Liver (tissue), 8 donors: ENCODE measurements at regions not wholly inside any gene's neighbourhood (a gene's known extent, or its start where the extent isn't known, plus 50 kb on each side); places are given as distances from the start of the nearest gene placed in this dataset.

Experiments
- DNase-seq: peaks from one replicate; pipeline ENCODE4 v3.0.0-alpha.2; 2017; ENCODE audit warnings: low spot score
- H3K27ac ChIP-seq, 2 donors: one replicate each; pipeline ENCODE4 v1.7.0; 2013; ENCODE audit warnings: inconsistent platforms in 2 of 2, low read length in 2 of 2, control low read depth in 1 of 2, low read depth in 1 of 2, mild to moderate bottlenecking in 1 of 2
- H3K27me3 ChIP-seq, 4 donors: one replicate each; pipeline versions ENCODE4 v1.6.1 to v1.7.0; 2013; ENCODE audit warnings: low read length in 3 of 4, inconsistent platforms in 1 of 4, mild to moderate bottlenecking in 1 of 4, moderate library complexity in 1 of 4; ENCODE audit not compliant: control insufficient read depth in 4 of 4, insufficient read depth in 4 of 4
- H3K36me3 ChIP-seq, 4 donors: one replicate each; pipeline versions ENCODE4 v1.6.1 to v1.7.0; 2013; ENCODE audit warnings: low read length in 3 of 4, mild to moderate bottlenecking in 3 of 4, low read depth in 1 of 4, moderate library complexity in 1 of 4; ENCODE audit not compliant: control insufficient read depth in 4 of 4, insufficient read depth in 3 of 4
- H3K4me1 ChIP-seq, 4 donors: one replicate each; pipeline versions ENCODE4 v1.6.1 to v1.7.0; 2013; ENCODE audit warnings: low read length in 3 of 4, mild to moderate bottlenecking in 3 of 4, moderate library complexity in 1 of 4; ENCODE audit not compliant: control insufficient read depth in 4 of 4, insufficient read depth in 4 of 4
- H3K4me3 ChIP-seq, 3 donors: one replicate each; pipeline versions ENCODE4 v1.6.1 to v1.7.0; 2013; ENCODE audit warnings: low read length in 3 of 3, control low read depth in 1 of 3, low read depth in 1 of 3, mild to moderate bottlenecking in 1 of 3
- H3K9ac ChIP-seq, 2 donors: one replicate each; pipeline ENCODE4 v1.7.0; 2013; ENCODE audit warnings: low read length in 2 of 2, mild to moderate bottlenecking in 2 of 2, moderate library complexity in 2 of 2, control low read depth in 1 of 2, low read depth in 1 of 2
- H3K9me3 ChIP-seq, 4 donors: one replicate each; pipeline versions ENCODE4 v1.6.1 to v1.7.0; 2013; ENCODE audit warnings: low read length in 3 of 4; ENCODE audit not compliant: control insufficient read depth in 4 of 4
- EGR1 ChIP-seq, 2 donors: IDR thresholded peaks; 2 replicates each; pipeline ENCODE4 v1.6.1; 2016 to 2018; ENCODE audit warnings: antibody characterized with exemption in 2 of 2, low read depth in 2 of 2
- FOXA1 ChIP-seq: IDR thresholded peaks from 2 replicates; pipeline ENCODE4 v1.6.1; 2016; ENCODE audit warnings: antibody characterized with exemption
- FOXA2 ChIP-seq: IDR thresholded peaks from 2 replicates; pipeline ENCODE4 v1.6.1; 2016; ENCODE audit warnings: antibody characterized with exemption
- GABPA ChIP-seq, 2 donors: IDR thresholded peaks in 1 of 2; conservative IDR thresholded peaks in 1 of 2; 2 replicates each; pipeline ENCODE4 v1.6.1; 2016; ENCODE audit warnings: antibody characterized with exemption in 2 of 2, mild to moderate bottlenecking in 1 of 2, moderate library complexity in 1 of 2
- HNF4A ChIP-seq, 2 donors: conservative IDR thresholded peaks; 2 replicates each; pipeline ENCODE4 v1.6.1; 2016; ENCODE audit warnings: antibody characterized with exemption in 2 of 2, mild to moderate bottlenecking in 2 of 2
- HNF4G ChIP-seq: IDR thresholded peaks from 2 replicates; pipeline ENCODE4 v1.6.1; 2016; ENCODE audit warnings: antibody characterized with exemption
- JUND ChIP-seq, 2 donors: IDR thresholded peaks; 2 replicates each; pipeline ENCODE4 v1.6.1; 2016; ENCODE audit warnings: antibody characterized with exemption in 2 of 2
- MAX ChIP-seq: IDR thresholded peaks from 2 replicates; pipeline ENCODE4 v1.6.1; 2016; ENCODE audit warnings: antibody characterized with exemption
- NR2F2 ChIP-seq: IDR thresholded peaks from 2 replicates; pipeline ENCODE4 v1.6.1; 2016; ENCODE audit warnings: antibody characterized with exemption
- RAD21 ChIP-seq, 2 donors: IDR thresholded peaks; 2 replicates each; pipeline ENCODE4 v1.6.1; 2016; ENCODE audit warnings: antibody characterized with exemption in 2 of 2, mild to moderate bottlenecking in 2 of 2
- RXRA ChIP-seq, 2 donors: IDR thresholded peaks; 2 replicates each; pipeline ENCODE4 v1.6.1; 2017 to 2018; ENCODE audit warnings: antibody characterized with exemption in 2 of 2, mild to moderate bottlenecking in 1 of 2
- SP1 ChIP-seq: IDR thresholded peaks from 2 replicates; pipeline ENCODE4 v1.6.1; 2018; ENCODE audit warnings: antibody characterized with exemption, mild to moderate bottlenecking
- TAF1 ChIP-seq: conservative IDR thresholded peaks from 2 replicates; pipeline ENCODE4 v1.6.1; 2016; ENCODE audit warnings: antibody characterized with exemption, mild to moderate bottlenecking
- YY1 ChIP-seq: IDR thresholded peaks from 2 replicates; pipeline ENCODE4 v1.6.1; 2016; ENCODE audit warnings: antibody characterized with exemption, mild to moderate bottlenecking
- WGBS: extraction: QIAGEN DNeasy Blood & Tissue Kit; methylation state at CpG from one replicate; pipeline ENCODE4 v1.1.7; 2013; 5-methylcytosine and 5-hydroxymethylcytosine counted together
- TF ChIP-seq, protein P1 (sequence below): IDR thresholded peaks from 2 replicates; pipeline ENCODE4 v1.6.1; 2016; ENCODE audit warnings: antibody characterized with exemption, mild to moderate bottlenecking
- TF ChIP-seq, protein P2 (sequence below): fragments of 150-350 bp; IDR thresholded peaks from 2 replicates; pipeline ENCODE4 v1.5.1; 2017; ENCODE audit warnings: improper control_type of control experiment, low read depth, low read length; ENCODE audit not compliant: missing input control
- TF ChIP-seq, protein P3 (sequence below): IDR thresholded peaks from 2 replicates; pipeline ENCODE4 v1.6.1; 2016; ENCODE audit warnings: antibody characterized with exemption
- TF ChIP-seq, protein P4 (sequence below): IDR thresholded peaks from 2 replicates; pipeline ENCODE4 v1.6.1; 2016; ENCODE audit warnings: antibody characterized with exemption
- donor health status: healthy.
- donor health status: healthy.
- donor health status: healthy.
- donor health status: healthy.
- donor health status: healthy.

DNA sequence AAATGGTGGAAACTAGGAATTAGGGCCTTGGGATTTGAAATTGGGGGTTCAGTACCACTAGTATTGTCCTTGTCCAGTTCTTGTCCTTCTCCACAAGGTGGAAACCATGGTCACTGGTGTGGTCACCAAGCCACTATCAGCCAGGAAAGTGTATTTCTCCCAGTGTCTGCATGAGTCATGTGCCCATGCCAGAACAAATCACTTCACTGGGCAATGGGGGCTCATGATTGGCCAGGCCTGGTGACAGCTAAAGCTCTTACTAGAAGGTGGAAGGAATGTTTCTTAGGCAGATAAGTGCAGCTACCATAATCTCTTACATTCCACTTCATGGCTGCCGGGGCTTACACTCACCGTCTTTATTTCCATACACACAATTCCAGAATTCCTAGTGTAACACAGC is 124.8 kb upstream of the TACR1 start:
- H3K9me3 ChIP-seq: no peaks in the 10 kb centered on the region
- WGBS: 96% methylated on average over 2 of the region's 2 CpGs

DNA sequence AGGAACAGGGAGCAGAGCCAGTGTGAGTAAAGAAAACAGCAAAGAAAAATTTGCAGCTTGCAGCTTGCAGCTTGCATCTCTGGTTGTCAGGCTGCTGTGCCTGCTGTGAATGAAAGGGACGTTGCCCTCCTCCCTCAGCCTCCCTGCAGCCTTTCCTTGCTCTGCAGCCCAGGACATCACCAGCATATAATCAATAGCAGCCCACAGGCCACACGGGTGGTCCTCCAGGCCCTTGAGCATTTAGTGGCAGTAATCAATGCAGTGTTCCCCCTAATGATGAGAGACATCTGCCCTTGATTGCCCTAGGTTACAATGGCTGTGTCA is 122.2 kb upstream of the TACR1 start:
- Histone ChIP-seq H3K27ac (no peak overlapping the region), H3K36me3 (no peaks in the 10 kb centered on the region), H3K4me3 (no peak overlapping the region), H3K4me1 (no peaks in the 10 kb centered on the region), H3K9me3 (no peaks in the 10 kb centered on the region), H3K9ac (no peak overlapping the region), H3K27me3 (peaks cover 0 to 3% (median 0%) of the 10 kb centered on the region in 4 donors)
- no peak for DNase-seq
- WGBS: 37% methylated on average over 2 of the region's 2 CpGs
- TF ChIP-seq FOXA2: no peak
- no peak for TF ChIP-seq RAD21 (IDR thresholded peaks at IDR 0.05)
- TF ChIP-seq, protein P1, sequence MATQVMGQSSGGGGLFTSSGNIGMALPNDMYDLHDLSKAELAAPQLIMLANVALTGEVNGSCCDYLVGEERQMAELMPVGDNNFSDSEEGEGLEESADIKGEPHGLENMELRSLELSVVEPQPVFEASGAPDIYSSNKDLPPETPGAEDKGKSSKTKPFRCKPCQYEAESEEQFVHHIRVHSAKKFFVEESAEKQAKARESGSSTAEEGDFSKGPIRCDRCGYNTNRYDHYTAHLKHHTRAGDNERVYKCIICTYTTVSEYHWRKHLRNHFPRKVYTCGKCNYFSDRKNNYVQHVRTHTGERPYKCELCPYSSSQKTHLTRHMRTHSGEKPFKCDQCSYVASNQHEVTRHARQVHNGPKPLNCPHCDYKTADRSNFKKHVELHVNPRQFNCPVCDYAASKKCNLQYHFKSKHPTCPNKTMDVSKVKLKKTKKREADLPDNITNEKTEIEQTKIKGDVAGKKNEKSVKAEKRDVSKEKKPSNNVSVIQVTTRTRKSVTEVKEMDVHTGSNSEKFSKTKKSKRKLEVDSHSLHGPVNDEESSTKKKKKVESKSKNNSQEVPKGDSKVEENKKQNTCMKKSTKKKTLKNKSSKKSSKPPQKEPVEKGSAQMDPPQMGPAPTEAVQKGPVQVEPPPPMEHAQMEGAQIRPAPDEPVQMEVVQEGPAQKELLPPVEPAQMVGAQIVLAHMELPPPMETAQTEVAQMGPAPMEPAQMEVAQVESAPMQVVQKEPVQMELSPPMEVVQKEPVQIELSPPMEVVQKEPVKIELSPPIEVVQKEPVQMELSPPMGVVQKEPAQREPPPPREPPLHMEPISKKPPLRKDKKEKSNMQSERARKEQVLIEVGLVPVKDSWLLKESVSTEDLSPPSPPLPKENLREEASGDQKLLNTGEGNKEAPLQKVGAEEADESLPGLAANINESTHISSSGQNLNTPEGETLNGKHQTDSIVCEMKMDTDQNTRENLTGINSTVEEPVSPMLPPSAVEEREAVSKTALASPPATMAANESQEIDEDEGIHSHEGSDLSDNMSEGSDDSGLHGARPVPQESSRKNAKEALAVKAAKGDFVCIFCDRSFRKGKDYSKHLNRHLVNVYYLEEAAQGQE: no peak
- no peak for TF ChIP-seq HNF4A (conservative IDR thresholded peaks at IDR 0.05)
- TF ChIP-seq, protein P2, sequence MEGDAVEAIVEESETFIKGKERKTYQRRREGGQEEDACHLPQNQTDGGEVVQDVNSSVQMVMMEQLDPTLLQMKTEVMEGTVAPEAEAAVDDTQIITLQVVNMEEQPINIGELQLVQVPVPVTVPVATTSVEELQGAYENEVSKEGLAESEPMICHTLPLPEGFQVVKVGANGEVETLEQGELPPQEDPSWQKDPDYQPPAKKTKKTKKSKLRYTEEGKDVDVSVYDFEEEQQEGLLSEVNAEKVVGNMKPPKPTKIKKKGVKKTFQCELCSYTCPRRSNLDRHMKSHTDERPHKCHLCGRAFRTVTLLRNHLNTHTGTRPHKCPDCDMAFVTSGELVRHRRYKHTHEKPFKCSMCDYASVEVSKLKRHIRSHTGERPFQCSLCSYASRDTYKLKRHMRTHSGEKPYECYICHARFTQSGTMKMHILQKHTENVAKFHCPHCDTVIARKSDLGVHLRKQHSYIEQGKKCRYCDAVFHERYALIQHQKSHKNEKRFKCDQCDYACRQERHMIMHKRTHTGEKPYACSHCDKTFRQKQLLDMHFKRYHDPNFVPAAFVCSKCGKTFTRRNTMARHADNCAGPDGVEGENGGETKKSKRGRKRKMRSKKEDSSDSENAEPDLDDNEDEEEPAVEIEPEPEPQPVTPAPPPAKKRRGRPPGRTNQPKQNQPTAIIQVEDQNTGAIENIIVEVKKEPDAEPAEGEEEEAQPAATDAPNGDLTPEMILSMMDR: no peak
- TF ChIP-seq JUND (IDR thresholded peaks at IDR 0.05): no peak

More for the DNA sequence above, 124.8 kb upstream of the TACR1 start:
- Histone ChIP-seq H3K36me3 (no peaks in the 10 kb centered on the region), H3K27ac (no peak overlapping the region), H3K4me3 (no peak overlapping the region), H3K9ac (no peak overlapping the region), H3K27me3 (peaks cover 0 to 3% (median 0%) of the 10 kb centered on the region in 4 donors), H3K4me1 (no peaks in the 10 kb centered on the region)
- DNase-seq: no peak
- TF ChIP-seq, protein P3, sequence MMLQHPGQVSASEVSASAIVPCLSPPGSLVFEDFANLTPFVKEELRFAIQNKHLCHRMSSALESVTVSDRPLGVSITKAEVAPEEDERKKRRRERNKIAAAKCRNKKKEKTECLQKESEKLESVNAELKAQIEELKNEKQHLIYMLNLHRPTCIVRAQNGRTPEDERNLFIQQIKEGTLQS: no peak
- TF ChIP-seq, protein P2: no peak
- TF ChIP-seq YY1 (no peak), GABPA (IDR thresholded peaks at IDR 0.05 in 1 of 2, conservative IDR thresholded peaks at IDR 0.05 in 1 of 2) (no peak), FOXA1 (no peak), NR2F2 (no peak), RAD21 (IDR thresholded peaks at IDR 0.05) (no peak), FOXA2 (no peak), RXRA (IDR thresholded peaks at IDR 0.05) (no peak), EGR1 (IDR thresholded peaks at IDR 0.05; ENCODE audit: low read depth in 2 of 2) (no peak), SP1 (no peak), TAF1 (no peak), HNF4A (conservative IDR thresholded peaks at IDR 0.05) (no peak), HNF4G (no peak), MAX (no peak)
- TF ChIP-seq, protein P4, sequence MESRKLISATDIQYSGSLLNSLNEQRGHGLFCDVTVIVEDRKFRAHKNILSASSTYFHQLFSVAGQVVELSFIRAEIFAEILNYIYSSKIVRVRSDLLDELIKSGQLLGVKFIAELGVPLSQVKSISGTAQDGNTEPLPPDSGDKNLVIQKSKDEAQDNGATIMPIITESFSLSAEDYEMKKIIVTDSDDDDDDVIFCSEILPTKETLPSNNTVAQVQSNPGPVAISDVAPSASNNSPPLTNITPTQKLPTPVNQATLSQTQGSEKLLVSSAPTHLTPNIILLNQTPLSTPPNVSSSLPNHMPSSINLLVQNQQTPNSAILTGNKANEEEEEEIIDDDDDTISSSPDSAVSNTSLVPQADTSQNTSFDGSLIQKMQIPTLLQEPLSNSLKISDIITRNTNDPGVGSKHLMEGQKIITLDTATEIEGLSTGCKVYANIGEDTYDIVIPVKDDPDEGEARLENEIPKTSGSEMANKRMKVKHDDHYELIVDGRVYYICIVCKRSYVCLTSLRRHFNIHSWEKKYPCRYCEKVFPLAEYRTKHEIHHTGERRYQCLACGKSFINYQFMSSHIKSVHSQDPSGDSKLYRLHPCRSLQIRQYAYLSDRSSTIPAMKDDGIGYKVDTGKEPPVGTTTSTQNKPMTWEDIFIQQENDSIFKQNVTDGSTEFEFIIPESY: no peak
- TF ChIP-seq, protein P1: no peak
